BLaER1 treated with 17β-estradiol and CSF1 and Interleukin-3, amounts not matched to agents 10 nM and 100 nM (cell line): ENCODE measurements at regions not wholly inside any gene's neighbourhood (a gene's known extent, or its start where the extent isn't known, plus 50 kb on each side); places are given as distances from the start of the nearest gene placed in this dataset.

Source experiments
- H3K27ac ChIP-seq, 11 experiments: shearing (Covaris generic); formaldehyde crosslinking; 2 replicates each; pipeline ENCODE4 v1.8.1; 2022
- H3K27me3 ChIP-seq, 11 experiments: shearing (Covaris generic); formaldehyde crosslinking; 2 replicates each; pipeline ENCODE4 v1.8.1; 2022
- H3K36me3 ChIP-seq, 11 experiments: shearing (Covaris generic); formaldehyde crosslinking; 2 replicates each; pipeline ENCODE4 v1.8.1; 2022
- H3K4me1 ChIP-seq, 10 experiments: shearing (Covaris generic); formaldehyde crosslinking; 2 replicates each; pipeline ENCODE4 v1.8.1; 2022
- H3K4me2 ChIP-seq, 11 experiments: shearing (Covaris generic); formaldehyde crosslinking; 2 replicates each; pipeline ENCODE4 v1.8.1; 2022
- H3K4me3 ChIP-seq, 10 experiments: shearing (Covaris generic); formaldehyde crosslinking; 2 replicates each; pipeline ENCODE4 v1.8.1; 2022
- H3K9ac ChIP-seq, 11 experiments: shearing (Covaris generic); formaldehyde crosslinking; 2 replicates each; pipeline ENCODE4 v1.8.1; 2022
- H3K9me3 ChIP-seq, 11 experiments: shearing (Covaris generic); formaldehyde crosslinking; replicated peaks in 1 of 11; 2 replicates each; pipeline ENCODE4 v1.8.1; 2022
- H4K20me1 ChIP-seq, 11 experiments: shearing (Covaris generic); formaldehyde crosslinking; 2 replicates each; pipeline ENCODE4 v1.8.1; 2022
- Cebpa-rat ChIP-seq, 11 experiments: shearing (Covaris generic); IDR thresholded peaks; 2 replicates each; pipeline ENCODE4 v1.8.1; 2022

DNA sequence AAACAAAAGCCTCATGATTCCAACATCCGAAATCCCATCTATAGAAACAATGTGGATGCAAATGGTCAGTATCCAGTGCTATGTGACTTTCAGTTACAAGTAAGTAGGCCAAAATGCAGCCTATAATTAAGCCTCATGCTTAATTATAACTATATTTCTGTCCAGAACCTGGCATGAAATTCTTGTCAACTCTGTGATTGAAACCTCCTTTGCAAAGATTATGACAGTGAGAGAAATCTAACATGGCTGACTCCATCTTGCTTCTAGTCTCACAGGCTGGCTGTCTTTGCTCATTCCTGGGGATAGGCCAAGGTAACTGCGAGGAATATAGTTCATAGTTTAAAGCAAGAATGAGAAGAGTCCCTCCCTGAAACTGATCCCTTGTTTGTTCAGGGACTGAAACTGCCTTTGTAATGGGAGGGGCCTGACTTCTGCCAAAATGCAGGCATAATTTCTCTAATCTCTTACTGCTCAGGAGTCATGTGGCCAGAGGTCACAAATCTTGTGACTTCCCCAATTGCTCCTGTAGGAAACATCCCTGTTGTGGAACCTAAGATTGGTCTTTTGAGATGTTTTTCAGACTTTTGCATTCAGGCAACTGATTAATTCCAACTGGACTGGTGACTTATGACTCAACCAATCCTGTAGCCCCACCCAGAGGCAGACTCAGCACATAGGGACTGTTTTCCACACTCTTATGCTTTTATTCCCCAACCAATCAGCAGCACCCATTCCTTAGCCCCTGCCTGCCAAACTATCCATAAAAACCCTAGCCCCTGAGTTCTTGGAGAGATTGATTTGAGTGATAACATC lies 84.5 kb upstream of the TLK1 start:
- H4K20me1 ChIP-seq: no peaks in the 10 kb centered on the region
- H3K4me1 ChIP-seq: peaks cover 0 to 30% (median 0%) of the 10 kb centered on the region in 10 experiments; a peak in 7 of 20 replicates
- peak overlapping the region in 2 of 11 experiments; percentile 21 to 35; a peak in 2 of 22 replicates for H3K4me2 ChIP-seq
- H3K27ac ChIP-seq: peak overlapping the region in 2 of 11 experiments; percentile 37 to 54; a peak in 3 of 22 replicates
- H3K4me3 ChIP-seq: no peak overlapping the region
- peaks cover 0 to 6% (median 0%) of the 10 kb centered on the region in 11 experiments; a peak in 3 of 22 replicates for H3K36me3 ChIP-seq
- no peak overlapping the region for H3K9ac ChIP-seq
- TF ChIP-seq Cebpa-rat (IDR thresholded peaks at IDR 0.05): no peak
- peaks cover 23 to 39% (median 28%) of the 10 kb centered on the region in 11 experiments for H3K9me3 ChIP-seq
- H3K27me3 ChIP-seq: no peaks in the 10 kb centered on the region

DNA sequence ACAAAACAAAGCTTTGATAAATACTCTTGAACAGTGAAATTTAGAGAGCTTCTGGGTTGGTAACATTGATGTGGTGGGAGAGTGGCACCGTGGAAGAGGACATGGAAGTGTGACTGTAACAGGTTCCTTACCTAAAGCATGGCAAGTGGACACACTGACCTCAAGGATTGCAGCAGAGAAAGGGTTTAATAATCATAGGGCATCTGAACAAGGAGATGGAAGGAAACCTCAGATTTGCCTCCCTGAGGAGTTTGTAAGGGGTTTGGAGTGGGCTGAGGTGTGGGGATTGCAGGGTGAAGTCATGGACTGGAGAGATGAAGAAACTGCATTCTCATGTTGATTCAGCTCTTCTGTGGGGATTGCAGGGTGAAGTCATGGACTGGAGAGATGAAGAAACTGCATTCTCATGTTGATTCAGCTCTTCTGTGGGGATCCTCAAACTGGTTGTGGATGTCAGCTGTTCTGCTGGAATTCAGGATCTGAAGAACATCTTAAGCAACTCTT lies 83.8 kb upstream of the TLK1 start:
- H3K9ac ChIP-seq: no peak overlapping the region
- no peak overlapping the region for H3K4me3 ChIP-seq
- no peaks in the 10 kb centered on the region for H4K20me1 ChIP-seq
- H3K36me3 ChIP-seq: peaks cover 0 to 6% (median 0%) of the 10 kb centered on the region in 11 experiments; a peak in 3 of 22 replicates
- no peaks in the 10 kb centered on the region for H3K27me3 ChIP-seq
- TF ChIP-seq Cebpa-rat (IDR thresholded peaks at IDR 0.05): no peak
- H3K4me1 ChIP-seq: peaks cover 0 to 30% (median 0%) of the 10 kb centered on the region in 10 experiments; a peak in 7 of 20 replicates
- peak overlapping the region in 2 of 11 experiments; percentile 37 to 54; a peak in 2 of 22 replicates for H3K27ac ChIP-seq
- peaks cover 23 to 39% (median 28%) of the 10 kb centered on the region in 11 experiments for H3K9me3 ChIP-seq
- peak overlapping the region in 2 of 11 experiments; percentile 35; a peak in 2 of 22 replicates for H3K4me2 ChIP-seq

- Histone ChIP-seq H3K9me3 (peaks cover 20 to 32% (median 26%) of the 10 kb centered on the region in 11 experiments), H3K4me2 (no peak overlapping the region), H3K27me3 (no peaks in the 10 kb centered on the region), H3K9ac (no peak overlapping the region), H4K20me1 (no peaks in the 10 kb centered on the region), H3K36me3 (peaks cover 0 to 6% (median 0%) of the 10 kb centered on the region in 11 experiments; a peak in 3 of 22 replicates), H3K4me3 (no peak overlapping the region), H3K27ac (no peak overlapping the region), H3K4me1 (peaks cover 0 to 30% (median 8%) of the 10 kb centered on the region in 10 experiments; a peak in 11 of 20 replicates)
- no peak for TF ChIP-seq Cebpa-rat (IDR thresholded peaks at IDR 0.05)
Observed at GRCh38 chr2:171241771-171242170, 81.1 kb upstream of the TLK1 start.

GRCh38 chr2:171238946-171239345 lies 78.3 kb upstream of the TLK1 start:
- Histone ChIP-seq H3K4me1 (peaks cover 0 to 17% (median 8%) of the 10 kb centered on the region in 10 experiments; a peak in 11 of 20 replicates), H3K9ac (no peak overlapping the region), H3K27me3 (no peaks in the 10 kb centered on the region), H3K4me3 (no peak overlapping the region), H3K4me2 (peak overlapping the region in 9 of 11 experiments; percentile 2 to 58 (median 27); a peak in 11 of 22 replicates), H4K20me1 (no peaks in the 10 kb centered on the region), H3K27ac (no peak overlapping the region), H3K36me3 (no peaks in the 10 kb centered on the region), H3K9me3 (peaks cover 0 to 4% (median 0%) of the 10 kb centered on the region in 11 experiments; a peak in 2 of 22 replicates)
- TF ChIP-seq Cebpa-rat (IDR thresholded peaks at IDR 0.05): no peak

DNA sequence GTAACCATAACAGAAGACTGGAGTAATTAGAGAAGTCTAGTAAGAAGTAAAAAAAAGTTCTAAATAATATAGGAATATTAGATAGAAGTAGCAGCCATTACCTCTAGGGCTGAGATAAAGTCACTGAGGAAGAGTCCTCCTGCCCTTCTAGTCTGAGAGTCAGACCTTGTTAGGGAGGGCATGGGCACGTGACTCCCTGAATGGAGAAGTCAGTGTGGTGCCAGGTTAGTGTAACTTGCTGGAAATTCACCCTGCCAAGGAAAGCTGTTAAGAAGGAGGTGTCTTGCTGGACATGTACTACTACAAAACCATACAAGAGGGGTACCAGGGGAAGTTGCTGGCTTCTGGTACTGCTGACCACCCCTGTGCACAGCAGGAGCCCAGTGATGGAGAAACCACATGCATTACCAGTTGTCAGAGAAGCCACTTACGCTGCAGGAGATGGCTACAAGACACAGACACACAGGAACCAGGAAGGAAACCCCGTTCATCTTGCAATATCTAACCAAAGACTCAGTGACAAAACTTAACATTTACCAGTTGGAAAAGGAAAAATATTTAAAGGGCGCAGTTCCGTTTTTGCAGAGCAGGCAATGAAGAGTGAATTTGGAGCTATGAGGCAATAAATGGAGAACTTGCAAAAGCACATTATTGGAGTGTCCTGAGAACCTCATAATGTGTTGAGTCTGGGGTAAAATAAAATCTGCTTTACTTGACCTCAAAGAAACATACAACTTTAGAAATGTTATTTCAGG lies 77.2 kb upstream of the TLK1 start:
- Histone ChIP-seq H4K20me1 (no peaks in the 10 kb centered on the region), H3K4me3 (no peak overlapping the region), H3K9ac (no peak overlapping the region), H3K36me3 (no peaks in the 10 kb centered on the region), H3K27me3 (no peaks in the 10 kb centered on the region), H3K27ac (no peak overlapping the region), H3K9me3 (no peaks in the 10 kb centered on the region), H3K4me1 (peaks cover 0 to 17% (median 8%) of the 10 kb centered on the region in 10 experiments; a peak in 11 of 20 replicates), H3K4me2 (peak overlapping the region in 5 of 11 experiments; percentile 2 to 58 (median 15); a peak in 2 of 22 replicates)
- TF ChIP-seq Cebpa-rat (IDR thresholded peaks at IDR 0.05): no peak

DNA sequence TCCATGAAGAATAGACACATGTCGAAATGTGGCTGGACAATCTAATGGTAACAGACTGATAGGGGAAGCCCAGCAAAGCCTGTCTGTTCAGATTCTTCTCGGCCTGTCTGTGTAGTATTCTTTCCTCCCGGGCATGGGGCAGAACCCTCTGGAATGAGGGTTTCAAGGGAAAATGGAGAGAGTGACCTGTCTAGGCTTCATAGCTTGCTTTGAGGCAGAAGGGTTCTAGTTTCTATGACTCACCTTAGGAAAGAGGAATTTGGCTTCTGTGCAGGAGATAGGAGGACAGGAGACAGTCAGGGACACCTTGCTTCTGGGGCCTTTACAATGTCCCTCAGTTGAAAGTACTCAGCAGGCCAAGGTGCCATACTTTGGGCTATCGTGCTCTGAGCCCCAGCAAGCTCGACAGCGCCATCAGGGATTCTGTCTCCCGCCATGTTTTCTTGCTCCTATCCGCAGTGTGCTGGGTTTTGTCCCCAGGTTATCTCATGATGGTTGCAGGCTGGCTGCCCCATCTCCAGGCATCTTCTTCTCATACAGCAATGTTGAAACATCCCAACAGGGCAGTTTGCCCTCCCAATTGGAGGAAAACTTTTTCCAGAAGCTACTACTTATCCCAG lies 74.7 kb upstream of the TLK1 start:
- Histone ChIP-seq H4K20me1 (no peaks in the 10 kb centered on the region), H3K4me2 (no peak overlapping the region), H3K4me3 (no peak overlapping the region), H3K4me1 (peaks cover 0 to 17% (median 8%) of the 10 kb centered on the region in 10 experiments; a peak in 11 of 20 replicates), H3K27ac (no peak overlapping the region), H3K9ac (no peak overlapping the region), H3K36me3 (no peaks in the 10 kb centered on the region), H3K9me3 (no peaks in the 10 kb centered on the region), H3K27me3 (no peaks in the 10 kb centered on the region; a peak in 1 of 22 replicates)
- TF ChIP-seq Cebpa-rat (IDR thresholded peaks at IDR 0.05): no peak

- Histone ChIP-seq H4K20me1 (no peaks in the 10 kb centered on the region), H3K27ac (no peak overlapping the region), H3K4me2 (no peak overlapping the region), H3K36me3 (no peaks in the 10 kb centered on the region), H3K4me1 (peaks cover 0 to 6% (median 0%) of the 10 kb centered on the region in 10 experiments; a peak in 5 of 20 replicates), H3K4me3 (no peak overlapping the region), H3K9me3 (peaks cover 0 to 5% (median 0%) of the 10 kb centered on the region in 11 experiments; a peak in 2 of 22 replicates), H3K27me3 (peaks cover 0 to 15% (median 0%) of the 10 kb centered on the region in 11 experiments; a peak in 3 of 22 replicates), H3K9ac (no peak overlapping the region)
- TF ChIP-seq Cebpa-rat (IDR thresholded peaks at IDR 0.05): no peak
Observed at GRCh38 chr2:171230176-171230575, 69.5 kb upstream of the TLK1 start.

DNA sequence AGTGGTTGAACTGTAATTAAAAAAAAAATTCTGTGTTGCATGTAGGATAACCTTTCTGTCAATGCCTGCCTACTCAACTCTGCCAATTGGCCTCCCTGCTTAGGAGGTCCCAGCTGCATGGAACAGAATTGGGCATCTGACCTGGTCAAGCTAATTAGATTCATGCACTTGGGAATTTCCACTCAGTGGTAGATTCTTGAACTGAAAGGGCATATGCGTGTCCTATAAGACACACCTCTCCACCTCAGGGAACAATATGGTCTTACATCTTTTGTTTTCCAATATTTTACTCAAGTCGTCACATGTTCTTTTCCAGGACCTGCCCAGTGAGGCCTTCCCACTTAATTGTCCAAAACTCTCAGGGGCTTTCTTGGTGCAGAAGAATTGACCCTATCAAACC lies 68.1 kb upstream of the TLK1 start:
- Histone ChIP-seq H3K9ac (no peak overlapping the region), H3K9me3 (peaks cover 0 to 8% (median 4%) of the 10 kb centered on the region in 11 experiments; a peak in 2 of 22 replicates), H3K27me3 (peaks cover 0 to 15% (median 0%) of the 10 kb centered on the region in 11 experiments; a peak in 3 of 22 replicates), H3K36me3 (no peaks in the 10 kb centered on the region), H4K20me1 (no peaks in the 10 kb centered on the region), H3K4me3 (no peak overlapping the region), H3K27ac (no peak overlapping the region), H3K4me1 (peaks cover 0 to 14% (median 0%) of the 10 kb centered on the region in 10 experiments; a peak in 5 of 20 replicates), H3K4me2 (no peak overlapping the region)
- TF ChIP-seq Cebpa-rat (IDR thresholded peaks at IDR 0.05): no peak
